IPS-20b (cell line): ENCODE measurements at regions not wholly inside any gene's neighbourhood (a gene's known extent, or its start where the extent isn't known, plus 50 kb on each side); places are given as distances from the start of the nearest gene placed in this dataset.

ENCODE experiments used
- H3K27ac ChIP-seq: one replicate; pipeline ENCODE4 v1.5.1; 2013; ENCODE audit warnings: low read length
- H3K27me3 ChIP-seq: 2 replicates; pipeline ENCODE4 v1.6.1; 2013; ENCODE audit warnings: mild to moderate bottlenecking, low read length, inconsistent platforms; ENCODE audit not compliant: insufficient read depth
- H3K36me3 ChIP-seq: 2 replicates; pipeline ENCODE4 v1.6.1; 2013; ENCODE audit warnings: low read depth, mild to moderate bottlenecking, inconsistent platforms, low read length, moderate library complexity; ENCODE audit not compliant: insufficient read depth
- H3K4me1 ChIP-seq: 2 replicates; pipeline ENCODE4 v1.6.1; 2013; ENCODE audit warnings: mild to moderate bottlenecking, control low read depth, inconsistent platforms, low read length, moderate library complexity; ENCODE audit not compliant: insufficient read depth
- H3K4me3 ChIP-seq: 2 replicates; pipeline ENCODE4 v1.5.1; 2013; ENCODE audit warnings: mild to moderate bottlenecking, low read length, inconsistent platforms
- H3K9ac ChIP-seq: 2 replicates; pipeline ENCODE4 v1.6.1; 2013; ENCODE audit warnings: low read depth, mild to moderate bottlenecking, inconsistent platforms, low read length, moderate library complexity
- H3K9me3 ChIP-seq: 2 replicates; pipeline ENCODE4 v1.6.1; 2013; ENCODE audit warnings: mild to moderate bottlenecking, low read depth, low read length, inconsistent platforms; ENCODE audit not compliant: insufficient read depth

DNA sequence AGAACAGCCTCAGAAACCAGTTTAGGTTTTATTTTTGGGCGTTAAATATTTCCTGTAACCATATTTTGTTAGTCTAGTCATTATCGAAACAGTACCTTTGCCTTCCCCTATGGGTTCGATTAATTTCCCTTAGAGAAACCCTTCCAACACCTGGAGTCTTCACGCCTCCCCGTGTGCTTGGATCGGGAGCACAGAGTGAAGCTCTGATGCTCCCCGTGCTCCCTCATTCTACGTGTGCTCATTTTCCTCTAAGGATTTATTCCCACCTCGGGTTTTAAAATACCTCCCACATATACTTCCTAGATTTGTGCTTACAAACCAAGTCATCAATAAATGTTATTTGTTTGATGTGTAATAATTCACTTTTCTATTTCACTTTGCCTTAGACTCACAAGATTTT is 142.4 kb downstream of the TTLL2 start:
- Histone ChIP-seq H3K36me3 (no peaks in the 10 kb centered on the region), H3K9ac (no peak overlapping the region), H3K4me3 (no peak overlapping the region), H3K9me3 (no peaks in the 10 kb centered on the region), H3K27ac (no peak overlapping the region), H3K4me1 (no peaks in the 10 kb centered on the region; the same call in 1 of the 2 replicates), H3K27me3 (no peaks in the 10 kb centered on the region)

DNA sequence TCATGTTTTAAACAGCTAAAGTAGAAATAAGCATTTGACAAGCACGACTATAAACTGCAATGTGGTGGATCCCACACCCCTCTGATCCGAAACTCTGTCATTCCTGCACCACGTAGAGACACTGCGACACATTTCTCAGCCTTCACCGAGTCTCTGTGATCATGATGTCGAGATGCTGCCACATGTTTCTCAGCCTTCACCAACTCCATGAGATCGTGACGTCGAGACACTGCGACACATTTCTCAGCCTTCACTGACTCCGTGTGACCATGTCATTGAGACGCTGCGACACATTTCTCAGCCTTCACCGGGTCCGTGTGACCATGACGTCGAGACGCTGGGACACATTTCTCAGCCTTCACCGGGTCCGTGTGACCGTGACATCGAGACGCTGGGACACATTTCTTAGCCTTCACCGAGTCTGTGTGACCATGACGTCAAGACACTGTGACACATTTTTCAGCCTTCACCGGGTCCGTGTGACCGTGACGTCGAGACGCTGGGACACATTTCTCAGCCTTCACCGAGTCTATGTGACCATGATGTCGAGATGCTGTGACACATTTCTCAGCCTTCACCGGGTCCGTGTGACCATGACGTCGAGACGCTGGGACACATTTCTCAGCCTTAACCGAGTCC is 143.0 kb downstream of the TTLL2 start:
- no peaks in the 10 kb centered on the region for H3K27me3 ChIP-seq
- H3K27ac ChIP-seq: no peak overlapping the region
- no peak overlapping the region for H3K9ac ChIP-seq
- H3K4me1 ChIP-seq: no peaks in the 10 kb centered on the region; the same call in 1 of the 2 replicates
- H3K4me3 ChIP-seq: no peak overlapping the region
- H3K9me3 ChIP-seq: no peaks in the 10 kb centered on the region
- no peaks in the 10 kb centered on the region for H3K36me3 ChIP-seq

DNA sequence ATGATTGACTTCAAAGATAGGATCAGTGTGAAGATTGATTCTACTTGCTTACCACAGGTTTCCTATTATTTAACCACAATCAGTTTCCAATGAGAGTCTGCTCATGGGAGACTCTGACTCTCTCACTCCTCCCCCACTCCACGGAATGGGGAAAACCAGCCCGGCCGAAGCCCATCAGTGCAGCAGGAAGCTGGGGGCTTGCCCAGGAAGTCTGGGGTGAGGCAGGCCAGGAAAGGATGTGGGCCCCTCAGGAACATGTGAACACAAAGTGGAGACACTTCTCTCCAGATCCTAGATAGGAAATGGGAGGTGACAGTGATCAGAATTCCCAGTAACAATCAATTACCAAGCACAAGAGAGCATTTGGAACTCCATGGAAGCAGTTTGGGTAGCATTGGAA is 144.2 kb downstream of the TTLL2 start:
- H3K9ac ChIP-seq: no peak overlapping the region
- peaks cover 5% of the 10 kb centered on the region; the same call in 1 of the 2 replicates for H3K4me1 ChIP-seq
- no peaks in the 10 kb centered on the region for H3K27me3 ChIP-seq
- no peak overlapping the region for H3K27ac ChIP-seq
- no peaks in the 10 kb centered on the region for H3K9me3 ChIP-seq
- no peaks in the 10 kb centered on the region for H3K36me3 ChIP-seq
- no peak overlapping the region for H3K4me3 ChIP-seq

GRCh38 chr6:167469672-167470071 is 144.8 kb downstream of the TTLL2 start:
- Histone ChIP-seq H3K27me3 (no peaks in the 10 kb centered on the region), H3K9me3 (no peaks in the 10 kb centered on the region), H3K9ac (no peak overlapping the region), H3K4me1 (peaks cover 8% of the 10 kb centered on the region), H3K36me3 (no peaks in the 10 kb centered on the region), H3K27ac (no peak overlapping the region), H3K4me3 (no peak overlapping the region)

DNA sequence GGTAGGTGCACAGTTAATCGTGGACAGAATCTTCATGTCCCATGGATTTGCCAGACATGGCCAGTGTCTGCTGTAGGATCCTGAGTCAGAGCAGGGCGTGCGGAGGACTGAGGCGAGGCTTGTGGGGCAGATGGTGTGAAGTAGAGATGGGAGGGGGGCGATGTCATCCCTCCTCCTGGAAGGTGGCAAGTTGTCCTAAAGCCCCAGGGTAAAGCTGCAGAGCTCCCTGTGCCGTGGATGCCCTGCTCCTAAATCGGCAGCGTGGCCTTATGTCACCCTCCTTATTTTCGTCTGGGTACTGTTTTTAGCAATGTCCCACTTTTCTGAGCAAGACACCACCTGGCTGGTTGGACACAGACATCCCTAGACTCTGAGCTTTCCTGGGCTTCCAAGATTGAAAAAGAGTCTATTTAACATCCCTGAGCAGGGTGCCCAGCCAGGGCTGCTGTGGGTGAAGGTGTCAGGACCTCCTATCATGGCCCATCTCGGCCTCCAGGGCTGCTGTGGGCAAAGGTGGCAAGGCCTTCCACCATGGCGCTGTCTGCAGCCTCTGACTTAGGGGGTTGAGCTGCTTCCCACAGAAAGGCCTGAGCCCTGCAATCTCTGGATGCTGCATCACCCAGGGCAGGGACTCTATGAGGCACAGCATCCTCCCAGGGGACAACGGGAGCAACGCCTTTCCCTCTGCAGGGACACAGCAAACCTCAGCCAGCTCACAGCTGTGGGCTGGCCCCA is 145.4 kb downstream of the TTLL2 start:
- Histone ChIP-seq H3K27me3 (no peaks in the 10 kb centered on the region), H3K9ac (no peak overlapping the region), H3K36me3 (no peaks in the 10 kb centered on the region), H3K4me1 (peaks cover 10% of the 10 kb centered on the region), H3K27ac (no peak overlapping the region), H3K9me3 (no peaks in the 10 kb centered on the region), H3K4me3 (no peak overlapping the region)

- Histone ChIP-seq H3K9me3 (no peaks in the 10 kb centered on the region), H3K4me3 (no peak overlapping the region), H3K9ac (no peak overlapping the region), H3K27me3 (no peaks in the 10 kb centered on the region), H3K36me3 (no peaks in the 10 kb centered on the region), H3K4me1 (peaks cover 17% of the 10 kb centered on the region), H3K27ac (no peak overlapping the region)
Observed at GRCh38 chr6:167470836-167471547, 146.1 kb downstream of the TTLL2 start.

DNA sequence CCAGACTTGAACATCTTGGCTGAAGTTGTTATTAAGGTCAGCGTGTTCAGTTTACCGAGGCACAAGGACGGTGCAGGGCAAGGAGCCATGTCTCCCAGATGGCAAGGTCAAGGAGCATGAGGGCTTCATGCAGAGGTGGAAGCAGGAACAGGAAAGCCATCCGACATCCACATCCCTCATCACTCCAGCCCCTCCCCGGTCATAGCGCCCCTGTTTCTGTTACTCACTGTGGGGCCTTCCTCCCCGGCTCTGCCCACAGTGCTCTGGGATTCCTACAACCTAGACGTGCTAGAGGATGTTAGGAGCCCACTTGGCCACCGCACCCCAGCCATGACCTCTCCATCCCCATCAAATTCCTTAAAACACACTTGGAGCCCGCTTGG is 146.7 kb downstream of the TTLL2 start:
- Histone ChIP-seq H3K9me3 (no peaks in the 10 kb centered on the region), H3K9ac (no peak overlapping the region), H3K27me3 (no peaks in the 10 kb centered on the region), H3K27ac (no peak overlapping the region), H3K36me3 (no peaks in the 10 kb centered on the region), H3K4me3 (no peak overlapping the region), H3K4me1 (peaks cover 22% of the 10 kb centered on the region)

DNA sequence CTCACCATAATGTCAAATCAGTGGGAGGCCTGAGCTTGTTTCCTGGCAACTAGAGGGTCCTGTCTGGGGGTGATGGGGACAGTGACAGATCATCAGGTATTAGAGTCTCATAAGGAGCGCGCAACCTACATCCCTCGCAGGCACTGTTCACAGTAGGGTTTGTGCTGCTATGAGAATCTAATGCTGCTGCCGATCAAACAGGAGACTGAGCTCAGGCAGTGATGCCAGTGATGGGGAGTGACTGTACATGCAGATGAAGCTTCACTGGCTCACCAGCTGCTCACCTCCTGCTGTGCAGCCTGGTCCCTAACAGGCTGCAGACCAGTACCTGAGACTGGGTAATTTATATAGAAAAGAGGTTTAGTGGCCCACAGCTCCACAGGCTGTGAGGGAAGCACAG is 147.3 kb downstream of the TTLL2 start:
- peaks cover 24% of the 10 kb centered on the region for H3K4me1 ChIP-seq
- no peak overlapping the region for H3K27ac ChIP-seq
- no peaks in the 10 kb centered on the region for H3K9me3 ChIP-seq
- H3K4me3 ChIP-seq: no peak overlapping the region
- H3K9ac ChIP-seq: no peak overlapping the region
- H3K27me3 ChIP-seq: no peaks in the 10 kb centered on the region
- H3K36me3 ChIP-seq: no peaks in the 10 kb centered on the region

DNA sequence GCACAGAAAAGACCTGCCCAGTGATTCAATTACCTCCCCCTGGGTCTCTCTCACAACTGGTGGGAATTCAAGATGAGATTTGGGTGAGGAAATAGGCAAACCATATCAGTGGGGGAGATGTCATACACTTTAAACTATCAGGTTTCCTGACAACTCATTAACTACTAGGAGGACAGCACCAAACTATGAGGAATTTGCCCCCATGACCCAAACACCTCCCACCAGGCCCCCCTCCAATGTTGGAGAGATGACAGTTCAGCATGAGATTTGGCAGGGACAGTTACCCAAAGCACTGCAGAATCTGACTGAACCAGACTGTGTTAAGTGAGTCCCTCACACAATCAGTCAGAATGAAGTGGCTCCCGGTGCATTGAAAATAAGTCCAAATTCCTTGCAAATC is 148.0 kb downstream of the TTLL2 start:
- Histone ChIP-seq H3K4me1 (peaks cover 24% of the 10 kb centered on the region), H3K9me3 (no peaks in the 10 kb centered on the region), H3K4me3 (no peak overlapping the region), H3K27me3 (no peaks in the 10 kb centered on the region), H3K9ac (no peak overlapping the region), H3K36me3 (no peaks in the 10 kb centered on the region), H3K27ac (no peak overlapping the region)

- H3K9me3 ChIP-seq: no peaks in the 10 kb centered on the region
Observed at GRCh38 chr6:167474171-167474570, 149.3 kb downstream of the TTLL2 start.

DNA sequence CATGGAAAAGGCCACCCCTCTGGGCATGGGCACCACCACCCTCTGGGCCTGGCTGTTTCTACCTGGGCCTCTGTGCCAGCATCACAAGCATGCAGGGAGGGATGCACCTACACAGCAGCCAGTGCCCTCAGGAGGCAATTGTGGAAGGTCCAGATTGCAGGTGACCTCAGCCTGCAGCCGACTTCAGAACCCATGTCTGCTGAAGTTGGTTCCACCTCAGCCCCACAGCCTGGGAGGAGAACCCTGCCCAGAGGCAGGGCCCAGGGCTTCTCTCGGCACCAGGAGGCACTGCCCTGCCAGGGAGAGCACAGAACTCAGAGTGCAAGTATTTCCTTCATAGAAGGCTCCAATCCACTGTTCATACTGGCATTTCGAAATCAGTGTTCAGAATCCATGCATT is 149.8 kb downstream of the TTLL2 start:
- H3K9ac ChIP-seq: no peak overlapping the region
- H3K27ac ChIP-seq: no peak overlapping the region
- H3K27me3 ChIP-seq: no peaks in the 10 kb centered on the region
- H3K4me1 ChIP-seq: peaks cover 24% of the 10 kb centered on the region
- no peak overlapping the region for H3K4me3 ChIP-seq
- no peaks in the 10 kb centered on the region for H3K9me3 ChIP-seq
- no peaks in the 10 kb centered on the region for H3K36me3 ChIP-seq

More at GRCh38 chr6:167474171-167474570, 149.3 kb downstream of the TTLL2 start:
- no peaks in the 10 kb centered on the region for H3K36me3 ChIP-seq
- no peak overlapping the region for H3K9ac ChIP-seq
- H3K4me1 ChIP-seq: peaks cover 24% of the 10 kb centered on the region
- H3K27ac ChIP-seq: no peak overlapping the region
- H3K4me3 ChIP-seq: no peak overlapping the region
- H3K27me3 ChIP-seq: no peaks in the 10 kb centered on the region

- Histone ChIP-seq H3K4me1 (peaks cover 29% of the 10 kb centered on the region), H3K27me3 (no peaks in the 10 kb centered on the region), H3K4me3 (peak overlapping the region; percentile 33; the same call in 1 of the 2 replicates), H3K27ac (no peak overlapping the region), H3K9ac (no peak overlapping the region), H3K9me3 (no peaks in the 10 kb centered on the region), H3K36me3 (no peaks in the 10 kb centered on the region)
Observed at GRCh38 chr6:167475947-167476346, 151.1 kb downstream of the TTLL2 start.
